ENCODE measurements at regions not wholly inside any gene's neighbourhood (a gene's known extent, or its start where the extent isn't known, plus 50 kb on each side); places are given as distances from the start of the nearest gene placed in this dataset.

DNA sequence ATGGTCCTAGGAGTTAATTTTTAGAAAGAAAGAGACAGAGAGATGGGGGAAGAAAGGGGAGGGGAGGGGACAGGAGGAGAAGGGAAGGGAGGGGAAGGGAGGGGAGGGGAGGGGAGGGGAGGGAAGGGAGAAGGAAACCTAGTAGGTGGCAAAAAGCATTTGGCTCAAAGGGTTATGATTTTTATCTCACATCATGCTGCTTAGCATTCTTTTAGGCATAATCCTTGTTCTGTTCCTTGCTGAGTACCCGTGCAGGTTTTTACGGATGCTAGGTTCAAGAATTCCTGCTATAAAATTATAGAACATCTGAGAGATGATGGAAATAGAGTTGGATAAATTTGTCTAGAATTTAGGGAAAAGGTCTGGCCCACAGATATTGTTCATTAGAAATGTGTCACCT, 132.4 kb upstream of the PRSS1 start:
- ATAC-seq (ENCODE audit: low read depth) (no peak), DNase-seq (no peak)
- dilution Hi-C loops (cut with HindIII; ENCODE audit: low sequenced_read_pairs, unreplicated experiment) (no loop called here), intact Hi-C loops (cut with micrococcal nuclease) (no loop called here), in situ Hi-C loops (cut with MboI; ENCODE audit: low sequenced_read_pairs) (no loop called here)
- TF ChIP-seq, protein P1, sequence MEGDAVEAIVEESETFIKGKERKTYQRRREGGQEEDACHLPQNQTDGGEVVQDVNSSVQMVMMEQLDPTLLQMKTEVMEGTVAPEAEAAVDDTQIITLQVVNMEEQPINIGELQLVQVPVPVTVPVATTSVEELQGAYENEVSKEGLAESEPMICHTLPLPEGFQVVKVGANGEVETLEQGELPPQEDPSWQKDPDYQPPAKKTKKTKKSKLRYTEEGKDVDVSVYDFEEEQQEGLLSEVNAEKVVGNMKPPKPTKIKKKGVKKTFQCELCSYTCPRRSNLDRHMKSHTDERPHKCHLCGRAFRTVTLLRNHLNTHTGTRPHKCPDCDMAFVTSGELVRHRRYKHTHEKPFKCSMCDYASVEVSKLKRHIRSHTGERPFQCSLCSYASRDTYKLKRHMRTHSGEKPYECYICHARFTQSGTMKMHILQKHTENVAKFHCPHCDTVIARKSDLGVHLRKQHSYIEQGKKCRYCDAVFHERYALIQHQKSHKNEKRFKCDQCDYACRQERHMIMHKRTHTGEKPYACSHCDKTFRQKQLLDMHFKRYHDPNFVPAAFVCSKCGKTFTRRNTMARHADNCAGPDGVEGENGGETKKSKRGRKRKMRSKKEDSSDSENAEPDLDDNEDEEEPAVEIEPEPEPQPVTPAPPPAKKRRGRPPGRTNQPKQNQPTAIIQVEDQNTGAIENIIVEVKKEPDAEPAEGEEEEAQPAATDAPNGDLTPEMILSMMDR (conservative IDR thresholded peaks at IDR 0.05; ENCODE audit: low read depth, low read length): no peak
- TF ChIP-seq MAFK (IDR thresholded peaks at IDR 0.05; ENCODE audit: low read depth, low read length) (no peak), CEBPB (IDR thresholded peaks at IDR 0.05; ENCODE audit: low read depth, low read length) (no peak), POLR2A (IDR thresholded peaks at IDR 0.05; ENCODE audit: low read depth, low read length) (no peak), RAD21 (IDR thresholded peaks at IDR 0.05; ENCODE audit: low read length) (no peak)
- H3K36me3 ChIP-seq (ENCODE audit: control insufficient read depth, insufficient read depth, low read length): no peaks in the 10 kb centered on the region
- no peak overlapping the region for H2BK120ac ChIP-seq (ENCODE audit: low read depth, low read length)
- POLR2A ChIA-PET (ENCODE audit: unreplicated experiment): no interaction called here
- H3K4me1 ChIP-seq (ENCODE audit: control insufficient read depth, insufficient read depth, low read length): peaks cover 3% of the 10 kb centered on the region; the same call in 1 of the 2 replicates
- no peak overlapping the region for H2BK20ac ChIP-seq (ENCODE audit: low read depth, low read length)
- H2AK5ac ChIP-seq (ENCODE audit: low read depth, low read length): no peak overlapping the region
- no peak overlapping the region for H4K91ac ChIP-seq (ENCODE audit: insufficient read depth, low read depth, low read length)
- no peak overlapping the region for H3K4me3 ChIP-seq (ENCODE audit: insufficient read depth, low read depth, low read length)
- no TSS peak for BruUV-seq (replicated peaks)
- no peak overlapping the region for H2BK15ac ChIP-seq (ENCODE audit: low read depth, low read length)
- no peak overlapping the region for H4K5ac ChIP-seq (ENCODE audit: low read depth, low read length)
- no peaks in the 10 kb centered on the region for H3K9me1 ChIP-seq (ENCODE audit: insufficient read depth, low read length)
- no peak overlapping the region for H3K9ac ChIP-seq (ENCODE audit: low read depth, low read length)
- H3K4me2 ChIP-seq (ENCODE audit: low read depth, low read length): no peak overlapping the region
- H3K18ac ChIP-seq (ENCODE audit: low read depth, low read length): no peak overlapping the region
- H4K8ac ChIP-seq (ENCODE audit: low read depth in 2 of 2, low read length in 2 of 2): no peak overlapping the region
- H3K4ac ChIP-seq (ENCODE audit: low read depth, low read length): no peak overlapping the region
- H2AFZ ChIP-seq (replicated peaks; ENCODE audit: low read length, poor library complexity): no peak overlapping the region
- H3K27me3 ChIP-seq (ENCODE audit: control insufficient read depth, insufficient read depth, low read length): peaks cover 2% of the 10 kb centered on the region; the same call in 1 of the 2 replicates
- WGBS, 2 experiments (ENCODE audit: extremely low coverage in 2 of 2, insufficient read length in 1 of 2): no CpG with 5 or more reads among the region's 2 CpGs
- H3K27ac ChIP-seq (ENCODE audit: insufficient read depth, low read length): no peak overlapping the region
- no peaks in the 10 kb centered on the region for H3K9me3 ChIP-seq (ENCODE audit: control insufficient read depth, insufficient read depth, low read length)
- H2BK5ac ChIP-seq (ENCODE audit: low read depth, low read length, poor library complexity, severe bottlenecking): no peak overlapping the region
- no peak overlapping the region for H3K14ac ChIP-seq (replicated peaks; ENCODE audit: low read depth, low read length)
- no peaks in the 10 kb centered on the region for H3K79me1 ChIP-seq (ENCODE audit: low read depth in 1 of 2, low read length in 2 of 2)
- H3K23ac ChIP-seq (ENCODE audit: low read depth, low read length): no peak overlapping the region
- CTCF ChIA-PET: no interaction called here
- no peaks in the 10 kb centered on the region for H4K20me1 ChIP-seq (ENCODE audit: insufficient read depth, low read length)
- H2AK9ac ChIP-seq (replicated peaks; ENCODE audit: low read depth, low read length, poor library complexity): no peak overlapping the region
- no peak overlapping the region for H3K56ac ChIP-seq (ENCODE audit: extremely low read depth, insufficient read depth, low read length)
